ENCODE measurements at regions not wholly inside any gene's neighbourhood (a gene's known extent, or its start where the extent isn't known, plus 50 kb on each side); places are given as distances from the start of the nearest gene placed in this dataset.
"Not testable (repeated sequence)": the region's sequence is repeated elsewhere in the genome, so short reads cannot be mapped to it uniquely, and the experiment has no call there.

DNA sequence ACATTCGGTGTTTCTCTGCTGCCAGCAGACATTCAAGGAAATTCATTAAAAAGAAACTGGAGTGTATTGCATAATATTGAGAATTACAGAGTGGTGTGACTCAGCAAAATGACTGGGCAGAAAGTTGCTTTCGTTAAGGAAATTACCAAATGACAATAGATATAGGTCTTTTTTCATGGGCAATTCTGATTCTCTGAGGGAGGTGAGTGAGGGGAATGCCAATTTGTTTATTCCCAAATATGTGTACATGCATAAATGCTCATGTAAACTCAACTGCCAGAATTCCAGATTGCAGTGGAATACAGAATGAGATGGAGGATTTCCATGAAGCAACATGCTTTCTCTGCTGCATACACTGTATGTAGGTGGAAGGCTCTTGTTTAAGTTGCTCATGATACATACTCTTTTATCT, 1730.1 kb downstream of the SLITRK5 start:
- DNase-seq = no peak

DNA sequence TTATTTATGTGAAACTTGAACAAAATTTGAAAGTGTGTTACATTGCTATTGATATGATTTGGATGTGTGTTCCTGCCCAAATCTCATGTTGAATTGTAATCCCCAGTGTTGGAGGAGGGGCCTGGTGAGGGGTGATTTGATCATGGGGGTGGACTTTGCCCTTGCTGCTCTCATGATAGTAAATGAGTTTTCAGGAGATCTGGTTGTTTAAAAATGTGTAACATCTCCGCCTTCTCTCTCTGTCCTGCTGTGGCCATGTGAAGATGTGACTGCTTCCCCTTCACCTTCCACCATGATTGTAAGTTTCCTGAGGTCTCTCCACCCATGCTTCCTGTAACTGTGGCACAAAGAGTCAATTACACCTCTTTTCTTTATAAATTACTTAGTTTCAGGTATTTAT, 1731.0 kb downstream of the SLITRK5 start:
- DNase-seq = no peak

DNA sequence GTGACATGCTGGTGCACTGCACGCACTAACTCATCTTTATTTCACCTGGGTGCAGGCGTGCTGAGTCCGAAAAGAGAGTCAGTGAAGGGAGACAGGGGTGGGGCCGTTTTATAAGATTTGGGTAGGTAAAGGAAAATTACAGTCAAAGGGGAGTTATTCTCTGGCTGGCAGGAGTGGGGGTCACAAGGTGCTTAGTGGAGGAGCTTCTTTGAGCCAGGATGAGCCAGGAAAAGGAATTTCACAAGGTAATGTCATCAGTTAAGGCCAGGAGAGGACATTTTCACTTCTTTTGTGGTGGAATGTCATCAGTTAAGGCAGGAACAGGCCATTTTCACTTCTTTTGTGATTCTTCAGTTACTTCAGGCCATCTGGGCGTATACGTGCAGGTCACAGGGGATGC, 1734.9 kb downstream of the SLITRK5 start:
- not testable (repeated sequence) for DNase-seq

- no peak for DNase-seq
Measured at GRCh38 chr13:89407357-89407756, 1736.2 kb downstream of the SLITRK5 start.

GRCh38 chr13:89432997-89433396, 1761.8 kb downstream of the SLITRK5 start:
- no peak for DNase-seq

- DNase-seq = not testable (repeated sequence)
Measured at GRCh38 chr13:89434624-89435023, 1763.5 kb downstream of the SLITRK5 start.

- DNase-seq = no peak
Measured at GRCh38 chr13:89454681-89455080, 1783.5 kb downstream of the SLITRK5 start.

DNA sequence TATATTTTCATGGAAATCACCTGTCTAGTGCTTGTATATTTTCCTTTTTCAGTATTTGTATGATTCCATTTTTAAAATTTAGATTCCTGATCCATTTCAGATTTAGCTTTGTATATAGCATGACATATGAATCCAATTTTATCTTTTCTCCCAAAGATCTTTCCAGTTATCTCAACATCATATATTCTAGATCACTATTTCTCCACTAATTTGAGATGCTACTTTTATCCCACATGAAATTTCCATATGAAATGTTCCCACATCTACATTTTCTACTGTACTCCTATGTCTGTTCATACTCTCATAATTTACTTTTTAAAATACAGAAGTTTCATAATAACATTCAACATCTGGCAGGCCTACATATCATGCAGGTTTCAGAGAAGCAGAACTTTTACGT, 1784.1 kb downstream of the SLITRK5 start:
- no peak for DNase-seq

DNA sequence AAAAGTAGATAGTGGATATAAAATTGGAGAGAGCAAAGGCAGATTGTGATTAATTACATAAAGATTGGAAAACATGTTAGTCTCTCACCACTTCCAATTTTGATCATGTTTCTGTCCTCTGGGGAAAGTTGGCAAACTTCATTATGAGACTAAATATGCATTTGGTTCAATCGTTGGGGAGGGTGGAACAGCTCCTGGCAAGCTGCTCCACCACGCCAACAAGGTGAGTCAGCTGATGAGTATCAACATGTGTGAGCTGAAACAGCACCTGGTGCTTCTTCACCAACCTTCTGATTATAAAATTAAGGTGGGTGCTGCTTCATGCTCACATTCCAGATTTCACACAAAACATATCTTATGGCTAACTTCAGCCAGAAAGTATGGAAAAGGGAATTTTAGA, 1784.6 kb downstream of the SLITRK5 start:
- peak; percentile 11 for DNase-seq

DNA sequence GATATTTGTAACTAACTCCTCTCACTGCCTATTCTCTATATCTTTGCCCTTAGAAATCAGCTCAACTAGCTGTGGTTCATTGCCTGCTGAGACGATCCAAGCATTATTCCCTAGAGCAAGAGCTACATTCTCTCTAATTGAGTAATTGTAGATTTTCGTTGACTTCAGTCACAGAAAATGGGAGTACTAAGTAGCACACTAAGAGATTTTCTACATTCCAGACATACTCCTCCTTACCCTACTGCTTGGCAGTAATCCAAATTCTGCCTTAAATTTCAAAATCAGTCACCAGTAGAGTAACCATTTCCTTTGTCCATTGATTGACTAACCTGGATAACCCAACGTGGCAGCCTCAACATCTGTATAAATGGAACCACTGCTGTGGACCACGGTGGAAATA, 1786.8 kb downstream of the SLITRK5 start:
- no peak for DNase-seq

DNA sequence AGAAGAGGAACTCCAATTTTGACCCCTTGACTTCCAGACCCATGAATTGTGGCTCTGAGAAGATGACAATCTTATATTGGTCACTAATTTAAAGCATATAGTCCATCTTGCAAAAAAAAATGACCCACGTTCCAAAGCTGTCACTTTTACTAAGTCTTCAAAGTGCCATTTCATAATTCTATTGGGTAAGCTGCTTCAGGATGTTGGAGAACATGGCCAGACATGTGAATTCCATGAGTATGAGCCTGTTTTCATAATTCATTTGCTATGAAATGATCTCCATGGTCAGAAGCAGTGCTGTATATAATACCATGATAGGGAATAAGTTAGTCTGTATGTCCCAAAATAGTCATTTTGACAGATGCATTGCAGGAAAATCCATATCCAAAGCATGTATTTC, 1787.3 kb downstream of the SLITRK5 start:
- no peak for DNase-seq

DNA sequence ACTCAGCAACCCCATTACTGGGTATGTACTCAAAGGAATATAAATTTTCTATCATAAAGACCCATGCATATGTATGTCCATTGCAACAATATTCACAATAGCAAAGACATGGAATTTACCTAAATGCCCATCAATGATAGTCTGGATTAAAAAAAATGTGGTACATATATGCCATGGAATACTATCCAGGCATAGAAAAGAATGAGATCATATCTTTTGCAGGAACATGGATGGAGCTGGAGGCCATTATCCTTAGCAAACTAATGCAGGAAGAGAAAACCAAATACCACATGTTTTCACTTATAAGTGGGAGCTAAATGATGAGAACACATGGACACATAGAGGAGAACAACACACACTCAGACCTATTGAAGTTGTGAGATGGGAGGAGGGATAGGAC, 1789.7 kb downstream of the SLITRK5 start:
- DNase-seq = not testable (repeated sequence)

DNA sequence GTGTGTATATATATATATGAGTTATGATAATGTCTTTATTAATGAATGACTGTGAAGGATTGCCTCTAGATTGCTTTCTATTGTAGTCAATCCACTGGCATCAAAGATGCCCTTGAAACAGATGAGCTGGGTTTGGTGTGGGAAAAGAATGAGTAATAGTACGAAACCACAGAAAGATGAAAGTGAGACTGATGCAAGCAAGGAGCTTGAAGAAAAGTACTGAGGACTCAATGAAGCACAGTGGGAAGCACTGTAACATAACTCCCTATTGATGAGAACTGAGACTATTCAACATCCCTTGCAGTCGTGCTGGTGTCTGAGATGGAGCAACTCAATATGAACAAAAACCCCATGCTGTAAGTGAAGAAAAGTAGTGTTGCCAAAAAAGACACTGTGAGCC, 1794.2 kb downstream of the SLITRK5 start:
- DNase-seq = no peak

DNA sequence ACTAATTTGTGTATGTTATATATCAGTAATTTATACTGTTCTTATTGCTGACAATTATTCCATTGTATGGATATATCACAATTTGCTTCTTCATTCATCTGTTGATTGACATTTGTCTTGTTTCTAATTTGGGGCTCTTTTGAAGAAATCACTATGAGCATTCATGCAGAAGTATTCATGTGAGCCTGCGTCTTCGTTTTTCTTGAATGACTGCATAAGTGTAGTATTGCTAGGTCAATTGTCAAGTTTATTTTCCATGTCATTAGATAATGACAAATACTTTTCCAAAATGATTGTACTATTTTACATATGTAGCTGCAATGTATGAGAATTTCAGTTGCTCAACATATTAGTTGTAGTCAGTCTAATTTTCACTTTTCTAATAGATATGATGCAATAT, 1796.9 kb downstream of the SLITRK5 start:
- no peak for DNase-seq

GRCh38 chr13:89470901-89471300, 1799.7 kb downstream of the SLITRK5 start:
- no peak for DNase-seq

DNA sequence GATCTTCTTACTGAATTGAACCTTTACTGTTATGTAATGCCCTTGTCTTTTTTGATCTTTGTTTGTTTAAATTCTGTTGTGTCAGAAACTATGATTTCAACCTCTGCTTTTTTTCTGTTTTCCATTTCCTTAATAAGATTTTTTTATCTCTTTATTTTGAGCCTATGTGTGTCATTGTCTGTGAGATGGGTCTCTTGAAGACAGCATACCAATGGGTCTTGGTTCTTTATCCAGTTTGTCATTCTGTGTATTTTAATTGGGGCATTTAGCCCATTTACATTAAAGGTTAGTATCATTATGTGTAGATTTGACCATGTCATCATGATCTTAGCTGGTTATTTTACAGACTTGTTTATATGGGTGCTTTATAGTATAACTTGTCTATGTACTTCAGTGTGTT, 1803.3 kb downstream of the SLITRK5 start:
- DNase-seq = no peak

DNA sequence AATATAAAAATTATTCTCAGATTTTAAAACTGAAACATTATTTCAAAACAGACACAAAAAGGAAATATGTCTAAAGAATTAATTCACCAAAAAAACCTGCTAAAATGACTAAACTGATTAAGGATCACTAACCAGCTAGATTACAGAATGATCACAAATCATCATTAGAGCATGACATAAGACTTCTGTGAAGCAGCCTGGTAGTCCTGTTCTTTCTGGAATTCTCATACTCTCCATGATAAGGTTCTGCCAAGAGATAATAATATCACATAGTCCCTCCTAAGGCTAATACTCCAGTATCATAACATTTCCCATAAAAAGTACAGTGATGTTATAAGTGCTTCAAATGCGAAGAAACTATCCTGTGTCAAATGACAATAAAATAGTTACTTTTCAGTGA, 1814.9 kb downstream of the SLITRK5 start:
- no peak for DNase-seq

- no peak for DNase-seq
Measured at GRCh38 chr13:89486709-89487108, 1815.5 kb downstream of the SLITRK5 start.

DNA sequence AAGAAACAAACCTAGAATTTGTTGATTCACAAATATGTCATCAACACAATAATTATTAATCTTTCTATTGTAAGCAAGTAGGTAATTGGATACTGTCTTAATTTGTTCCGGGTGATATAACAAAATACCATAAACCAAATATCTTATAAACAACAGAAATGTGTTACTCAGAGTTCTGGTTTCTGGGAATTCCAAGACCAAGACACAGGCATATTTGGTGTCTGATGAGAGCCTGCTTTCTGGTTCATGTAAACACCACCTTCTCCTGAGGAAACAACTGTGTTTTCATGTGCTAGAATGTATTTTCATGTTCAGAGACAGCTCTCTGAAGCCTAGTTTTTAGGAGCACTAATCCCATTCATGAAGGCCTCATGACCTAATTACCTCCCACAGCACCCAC, 1819.5 kb downstream of the SLITRK5 start:
- no peak for DNase-seq

DNA sequence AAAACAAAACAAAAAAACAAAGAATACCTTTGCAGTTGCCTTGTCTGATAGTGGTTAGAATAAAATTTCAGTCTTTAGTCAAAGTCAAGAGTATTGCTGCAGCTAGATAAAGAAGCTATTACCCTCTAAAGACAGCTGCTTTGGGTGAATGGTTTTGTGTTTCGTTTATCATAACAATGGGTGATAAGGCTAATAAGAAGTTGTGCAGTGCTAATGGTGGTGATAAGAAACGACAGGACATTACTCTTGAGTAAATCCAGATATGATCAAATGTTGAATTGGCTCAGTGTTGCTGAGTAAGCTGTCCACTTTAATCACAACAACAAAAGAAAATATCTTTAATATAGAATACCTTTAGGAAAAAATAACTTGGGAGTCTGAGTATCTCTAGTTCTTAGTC, 1825.3 kb downstream of the SLITRK5 start:
- no peak for DNase-seq

GRCh38 chr13:89497658-89498057, 1826.5 kb downstream of the SLITRK5 start:
- DNase-seq = no peak

GRCh38 chr13:89502286-89502685, 1831.1 kb downstream of the SLITRK5 start:
- no peak for DNase-seq

DNA sequence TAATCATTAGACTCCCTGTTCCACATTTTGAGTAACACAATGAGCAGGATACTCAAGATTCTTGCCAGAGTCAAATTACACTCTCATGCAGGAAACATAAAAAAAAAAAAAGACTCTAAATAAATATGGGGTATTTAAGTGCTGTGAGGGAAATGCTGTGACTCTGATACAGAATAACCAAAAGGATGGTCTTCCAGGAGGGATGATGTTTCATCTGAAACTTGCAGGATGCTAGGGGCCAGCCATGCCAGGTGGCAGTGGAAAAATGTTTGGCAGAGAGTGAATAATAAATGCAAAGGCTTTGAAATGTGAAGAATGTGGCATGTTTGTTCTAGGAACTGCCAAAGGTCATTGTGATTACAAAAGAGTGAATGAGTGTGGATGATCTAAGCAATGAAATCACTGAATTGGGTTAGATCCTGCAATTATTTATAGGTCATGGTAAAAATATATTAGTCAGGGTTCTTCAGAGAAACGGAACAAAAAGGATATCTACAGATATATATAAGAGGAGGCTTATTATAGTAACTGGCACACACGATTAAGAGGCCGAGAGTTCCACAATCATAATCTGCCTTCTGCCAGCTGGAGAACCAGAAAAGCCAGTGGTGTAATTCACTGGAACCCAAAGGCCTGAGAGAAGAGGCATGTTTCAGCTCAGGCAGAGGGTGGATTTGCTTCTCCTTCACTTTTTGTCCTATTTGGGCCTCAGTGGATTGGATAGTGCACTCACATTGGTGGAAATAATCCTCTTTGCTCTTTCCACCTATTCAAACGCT, 1832.8 kb upstream of the MIR17HG start:
- peak; percentile 48 for DNase-seq

- no peak for DNase-seq
Measured at GRCh38 chr13:89515948-89516347, 1831.5 kb upstream of the MIR17HG start.

All from NCI-H345 (cell line).